T-helper 2 cell treated with Interferon-gamma antibody and Interleukin-4, amounts not matched to agents 100 ng/mL and 5 ng/mL, for 36 hours (primary cell): ENCODE measurements at regions not wholly inside any gene's neighbourhood (a gene's known extent, or its start where the extent isn't known, plus 50 kb on each side); places are given as distances from the start of the nearest gene placed in this dataset.
"Not testable (repeated sequence)": the region's sequence is repeated elsewhere in the genome, so short reads cannot be mapped to it uniquely, and the experiment has no call there.

ENCODE experiments used
- intact Hi-C: fragments of 100-400 bp; cut with micrococcal nuclease; formaldehyde crosslinking; loops from one replicate; pipeline ENCODE4 v1.15.1; 2023

DNA sequence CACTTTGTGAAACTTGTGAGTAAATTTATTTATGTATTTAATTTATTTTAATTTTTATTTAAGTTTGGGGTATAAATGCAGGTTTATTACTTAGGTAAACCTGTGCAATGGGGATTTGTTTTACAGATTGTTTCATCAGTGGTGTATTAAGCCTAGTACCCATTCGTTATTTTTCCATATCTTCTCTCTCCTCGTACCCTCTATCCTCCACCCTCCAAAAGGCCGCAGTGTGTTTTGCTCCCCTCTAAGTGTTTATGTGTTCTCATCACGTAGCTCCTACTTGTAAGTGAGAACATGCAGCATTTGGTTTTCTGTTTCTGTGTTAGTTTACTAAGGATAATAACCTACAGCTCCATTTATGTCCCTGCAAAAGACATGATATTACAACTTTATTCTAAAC is 145.4 kb upstream of the SMIM30 start:
- intact Hi-C loops, result no loop called here

DNA sequence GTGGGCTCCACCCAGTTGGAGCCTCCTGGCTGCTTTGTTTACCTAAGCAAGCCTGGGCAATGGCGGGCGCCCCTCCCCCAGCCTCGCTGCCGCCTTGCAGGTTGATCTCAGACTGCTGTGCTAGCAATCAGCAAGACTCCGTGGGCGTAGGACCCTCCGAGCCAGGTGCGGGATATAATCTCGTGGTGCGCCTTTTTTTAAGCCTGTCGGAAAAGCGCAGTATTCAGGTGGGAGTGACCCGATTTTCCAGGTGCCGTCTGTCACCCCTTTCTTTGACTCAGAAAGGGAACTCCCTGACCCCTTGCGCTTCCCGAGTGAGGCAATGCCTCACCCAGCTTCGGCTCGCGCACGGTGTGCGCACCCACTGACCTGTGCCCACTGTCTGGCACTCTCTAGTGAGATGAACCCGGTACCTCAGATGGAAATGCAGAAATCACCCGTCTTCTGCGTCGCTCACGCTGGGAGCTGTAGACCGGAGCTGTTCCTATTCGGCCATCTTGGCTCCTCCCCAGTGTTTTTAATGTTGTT is 144.9 kb upstream of the SMIM30 start:
- intact Hi-C loops, result not testable (repeated sequence)

DNA sequence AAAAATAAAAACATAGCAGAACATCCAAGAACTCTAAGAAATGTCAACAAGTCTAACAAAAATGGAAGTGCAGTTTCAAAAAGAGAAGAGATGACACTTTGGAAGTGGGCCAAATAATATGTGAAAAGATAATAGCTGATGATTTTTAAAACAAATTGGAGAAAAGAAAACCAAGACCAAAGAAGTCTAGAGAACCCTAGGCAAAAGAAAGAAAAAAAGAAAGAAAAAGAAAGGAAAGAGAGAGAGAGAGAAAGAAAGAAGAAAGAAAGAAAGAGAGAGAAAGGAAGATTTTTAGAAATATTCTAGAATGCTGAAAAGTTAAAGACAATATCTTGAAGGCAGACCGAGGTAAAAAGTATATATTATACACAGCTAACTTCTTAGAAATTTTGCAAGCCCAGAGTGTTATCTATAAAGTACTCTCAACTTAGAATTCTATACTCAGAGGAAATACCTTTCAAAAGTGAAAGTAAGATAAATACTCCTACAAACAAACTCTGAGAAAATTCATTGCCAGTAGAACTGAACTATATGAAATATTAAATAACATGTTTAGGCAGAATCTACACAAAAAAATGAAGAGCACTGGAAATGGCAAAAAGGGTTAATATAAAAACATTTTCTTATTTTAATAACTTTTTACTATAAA is 138.7 kb upstream of the SMIM30 start:
- intact Hi-C loops, result no loop called here

DNA sequence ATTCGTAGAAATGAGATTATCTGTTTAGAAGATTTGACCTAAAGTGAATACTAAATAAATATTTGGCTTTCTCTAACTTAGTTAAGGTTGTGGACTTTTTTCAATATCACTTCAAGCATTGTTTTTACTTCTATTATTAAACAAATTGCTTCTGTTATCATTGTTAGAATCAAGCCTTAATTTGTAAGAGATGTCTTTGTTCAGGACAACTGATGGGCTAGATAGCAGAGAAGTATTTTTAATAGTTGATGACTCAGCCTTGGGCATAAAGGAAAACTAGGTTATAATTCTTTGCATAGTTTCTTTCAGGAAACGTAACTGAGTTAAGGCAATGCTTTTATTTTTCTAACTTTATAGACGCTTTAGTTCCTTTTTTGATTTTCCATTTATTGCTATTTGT is 128.8 kb upstream of the SMIM30 start:
- intact Hi-C loops, result no loop called here

DNA sequence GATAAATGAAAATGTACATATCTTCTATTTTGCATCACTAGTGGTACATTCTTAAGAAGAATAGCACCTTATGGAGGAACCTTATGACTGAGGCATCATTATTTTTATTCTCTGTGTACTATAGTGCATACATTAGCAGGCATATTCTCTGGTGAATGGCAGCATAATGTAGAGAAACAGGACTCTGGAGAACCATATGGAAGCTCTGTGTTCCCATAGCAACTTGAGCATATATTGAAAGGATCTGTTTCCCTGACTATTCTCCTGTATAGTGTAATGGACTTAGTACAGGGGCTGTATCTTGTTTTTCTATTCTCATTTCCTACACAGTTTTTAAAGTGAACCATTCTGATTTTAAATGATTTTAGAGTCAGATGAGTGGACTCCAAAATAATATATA is 128.4 kb upstream of the SMIM30 start:
- intact Hi-C loops, result no loop called here

DNA sequence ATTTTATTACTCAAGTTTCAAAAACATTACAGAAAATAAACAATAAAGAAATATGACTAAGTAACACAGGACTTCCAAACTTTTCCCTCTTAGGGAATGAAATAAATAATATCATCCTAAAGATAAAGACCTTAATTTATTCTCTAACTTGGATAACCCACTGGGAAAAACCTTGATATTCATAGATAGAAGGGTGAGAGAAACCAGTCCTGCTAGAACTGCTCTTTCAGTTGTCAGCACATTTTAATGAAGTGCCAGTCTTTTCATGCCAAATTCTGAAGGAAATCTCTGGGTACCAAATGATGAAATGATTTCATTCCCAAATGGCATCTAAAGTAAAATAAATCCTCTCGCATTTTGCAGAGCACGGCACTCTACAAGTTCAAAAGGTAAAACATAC is 114.5 kb upstream of the SMIM30 start:
- intact Hi-C loops, result no loop called here

DNA sequence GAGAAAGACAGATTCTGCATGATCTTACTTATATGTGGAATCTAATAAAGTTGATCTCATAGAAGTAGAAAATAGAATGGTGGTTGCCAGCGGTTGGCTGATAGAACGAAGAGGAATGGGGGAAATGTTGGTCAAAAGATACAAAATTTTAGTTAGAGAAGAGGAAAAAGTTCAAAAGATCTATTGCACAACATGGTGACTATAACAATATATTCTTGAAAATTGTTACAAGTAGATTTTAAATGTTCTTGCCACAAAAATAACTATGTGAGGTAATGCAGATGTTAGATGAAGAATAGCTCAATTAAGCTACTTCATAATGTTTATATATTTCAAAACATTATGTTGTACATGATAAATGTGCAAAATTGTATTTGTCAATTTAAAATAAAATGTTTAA is 112.3 kb upstream of the SMIM30 start:
- intact Hi-C loops, result no loop called here

DNA sequence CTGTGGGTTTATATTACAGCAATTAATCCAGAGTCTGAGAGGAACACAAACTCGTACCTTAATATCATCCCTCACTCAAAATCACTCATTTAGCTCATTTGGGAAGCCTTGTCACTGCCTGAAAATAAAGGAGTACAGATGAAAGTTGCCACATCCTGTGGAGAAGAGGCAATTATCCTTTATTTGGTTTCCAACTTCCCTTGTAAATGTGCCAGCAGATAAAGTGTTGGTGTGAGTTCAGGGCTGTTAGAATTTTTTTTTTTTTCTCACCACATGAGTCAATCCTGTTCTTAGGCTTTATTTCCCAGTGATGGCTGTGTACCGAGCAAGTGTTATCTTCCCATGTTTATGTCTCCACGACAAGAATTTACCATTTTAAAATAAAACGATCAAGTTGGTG is 99.0 kb upstream of the SMIM30 start:
- intact Hi-C loops, result no loop called here

DNA sequence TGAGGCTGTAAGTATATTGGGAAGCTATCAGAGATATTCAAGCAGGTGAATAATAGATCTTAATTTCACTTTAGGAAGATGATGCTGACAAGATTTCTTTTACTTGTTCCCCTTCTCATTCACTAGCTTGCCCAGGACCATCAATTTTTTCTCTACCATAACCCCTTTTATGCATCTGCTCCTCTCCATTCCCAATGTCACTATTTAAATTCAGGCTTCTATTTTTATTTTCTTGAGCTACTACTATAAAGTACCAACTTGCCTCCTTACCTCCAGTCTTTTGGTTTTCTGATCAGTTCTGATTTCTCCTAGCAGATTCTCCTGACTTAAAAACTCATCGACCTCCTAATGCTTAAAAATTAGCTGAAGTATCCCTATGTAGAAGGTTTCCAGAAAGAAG is 97.7 kb upstream of the SMIM30 start:
- intact Hi-C loops, result no loop called here

DNA sequence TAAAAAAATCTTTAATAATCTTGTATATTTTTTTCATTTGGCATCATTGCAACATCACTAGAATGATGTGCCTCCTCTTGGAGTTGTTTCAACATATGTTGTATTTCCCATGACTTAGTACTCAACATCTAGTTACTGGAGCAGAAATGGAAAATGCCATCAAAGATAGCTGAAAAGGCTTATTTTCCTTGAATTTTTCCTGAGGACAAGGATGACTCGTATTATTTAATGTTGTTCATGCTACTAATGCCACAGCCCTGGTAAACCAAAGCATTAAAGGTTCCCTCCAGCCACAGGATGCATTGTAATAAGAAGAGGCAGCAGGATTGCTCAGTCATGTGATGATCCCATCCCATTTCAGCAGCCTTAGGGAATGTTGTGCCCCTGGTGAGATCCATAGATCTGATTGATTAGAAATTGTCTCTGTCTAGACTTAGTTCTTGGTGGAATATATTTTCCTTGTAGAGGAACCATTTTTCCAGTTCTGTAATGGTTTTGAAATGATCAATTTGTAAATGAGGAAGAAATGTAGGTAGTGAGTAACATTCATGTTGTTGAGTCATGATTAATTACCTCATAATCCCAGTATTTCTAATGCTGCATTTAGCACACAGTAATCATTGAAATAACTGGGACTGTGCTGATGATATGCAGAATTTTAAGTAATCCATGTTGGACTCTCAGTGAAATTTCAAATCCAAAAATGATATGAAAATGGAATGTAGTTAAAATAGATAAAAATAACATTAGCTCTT is 91.3 kb upstream of the SMIM30 start:
- intact Hi-C loops, result no loop called here

DNA sequence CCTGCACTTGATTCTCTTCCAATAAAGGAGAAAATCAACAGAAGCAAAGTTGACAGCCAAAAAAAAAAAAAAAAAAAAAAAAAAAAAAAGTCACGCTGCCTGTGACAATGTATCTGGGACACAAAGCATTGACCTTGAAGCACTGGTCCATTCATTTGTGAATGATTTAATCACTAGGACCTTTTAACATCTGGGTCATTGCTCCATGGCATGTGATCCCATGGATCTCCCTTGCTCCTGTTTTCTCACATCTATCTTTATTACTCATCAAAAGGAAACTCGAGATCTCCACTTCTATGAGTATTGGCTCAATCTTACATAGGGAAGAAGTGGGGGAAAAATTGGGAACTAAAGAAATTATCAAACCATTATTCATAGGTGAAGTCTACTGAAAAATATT is 89.6 kb upstream of the SMIM30 start:
- intact Hi-C loops, result no loop called here

DNA sequence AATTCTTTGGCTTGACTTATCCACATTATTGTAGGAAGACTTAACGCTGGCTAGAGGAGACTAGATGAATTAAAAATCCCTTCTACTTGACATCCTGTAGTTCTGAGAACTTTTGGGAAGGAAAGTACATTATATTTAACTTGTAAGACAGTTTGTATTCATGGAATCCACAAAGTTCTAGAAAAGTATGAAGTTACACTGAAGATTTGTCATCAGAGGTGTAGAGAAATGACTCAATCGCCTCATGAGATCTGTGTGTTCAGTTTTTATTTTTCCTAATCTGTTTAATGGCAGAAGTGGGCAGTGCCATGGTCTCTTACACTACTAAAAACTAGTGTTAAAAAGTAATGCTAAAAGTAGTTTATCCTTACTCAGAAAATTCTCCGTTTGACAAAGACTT is 89.1 kb upstream of the SMIM30 start:
- intact Hi-C loops, result no loop called here

DNA sequence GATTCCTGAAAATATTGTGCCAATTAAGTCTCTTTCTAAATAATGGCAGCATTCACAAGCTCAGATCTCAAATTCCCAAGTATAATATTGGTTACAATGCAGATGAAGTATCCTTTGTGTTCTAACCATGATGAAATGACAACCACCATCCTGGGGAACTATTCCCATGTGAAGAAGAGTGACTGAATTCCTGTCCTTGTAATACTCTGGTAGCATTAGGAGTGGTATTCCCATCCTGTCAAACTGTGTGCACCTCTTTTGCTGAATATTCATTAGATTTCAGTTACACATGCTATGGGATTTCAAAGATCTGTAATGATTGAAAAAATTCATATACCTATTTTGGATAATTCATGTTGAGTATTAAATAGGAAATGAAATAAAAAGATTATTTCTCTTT is 86.1 kb upstream of the SMIM30 start:
- intact Hi-C loops, result no loop called here

DNA sequence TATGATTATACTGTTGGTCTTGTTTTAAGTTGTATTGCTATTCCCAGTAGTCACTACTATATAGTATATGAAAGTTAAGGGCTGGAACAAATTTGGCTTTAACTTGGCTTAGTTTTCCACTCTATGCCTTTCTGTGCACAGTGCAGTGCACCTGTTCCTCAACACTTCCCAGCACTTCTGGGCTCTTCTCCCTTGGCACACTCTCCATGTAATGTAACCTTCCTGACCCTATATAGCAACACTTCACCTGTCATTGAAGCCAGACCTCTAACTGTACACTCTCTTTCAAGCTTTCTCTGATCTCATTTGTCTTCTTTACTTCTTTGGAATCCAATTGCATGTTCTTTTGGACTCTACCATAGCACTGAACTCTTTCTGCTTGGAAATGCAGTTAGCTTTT is 83.9 kb upstream of the SMIM30 start:
- intact Hi-C loops, result no loop called here

DNA sequence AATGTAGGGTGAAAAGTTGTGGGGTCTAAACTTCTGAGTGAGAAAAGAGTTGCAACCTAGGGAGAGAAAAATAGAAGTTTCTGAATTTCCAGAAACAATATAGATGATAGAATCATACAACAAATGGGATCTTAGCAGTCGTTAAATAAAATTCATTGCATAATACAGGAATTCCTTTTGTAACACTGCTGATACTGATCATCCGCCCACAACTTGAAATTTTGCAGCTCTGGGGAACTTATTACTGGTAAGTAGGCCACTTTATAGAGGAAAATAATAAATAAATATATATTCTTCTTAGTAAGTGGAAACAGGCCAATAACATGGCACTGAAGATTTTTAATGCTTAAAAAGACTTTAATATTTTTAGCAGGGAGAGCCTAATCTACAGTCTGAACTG is 81.9 kb upstream of the SMIM30 start:
- intact Hi-C loops, result no loop called here

DNA sequence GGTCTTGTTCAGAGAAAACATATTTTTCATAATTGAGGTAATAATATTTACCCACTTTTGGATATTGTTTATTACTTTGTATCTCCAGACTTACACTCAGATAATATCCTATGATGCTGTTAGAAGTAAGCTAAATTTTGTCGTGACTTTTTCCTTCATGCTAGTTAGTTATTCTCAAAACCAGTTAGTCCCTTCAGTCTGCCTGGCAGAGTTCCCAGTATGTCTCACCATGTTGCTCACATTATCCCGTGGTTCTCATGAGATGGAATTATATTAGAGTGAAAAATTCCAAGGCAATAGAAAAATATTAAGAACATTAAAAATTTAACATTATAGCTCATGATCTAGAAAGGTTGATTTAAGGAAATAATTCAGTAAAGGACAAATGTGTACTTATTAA is 81.5 kb upstream of the SMIM30 start:
- intact Hi-C loops, result no loop called here

DNA sequence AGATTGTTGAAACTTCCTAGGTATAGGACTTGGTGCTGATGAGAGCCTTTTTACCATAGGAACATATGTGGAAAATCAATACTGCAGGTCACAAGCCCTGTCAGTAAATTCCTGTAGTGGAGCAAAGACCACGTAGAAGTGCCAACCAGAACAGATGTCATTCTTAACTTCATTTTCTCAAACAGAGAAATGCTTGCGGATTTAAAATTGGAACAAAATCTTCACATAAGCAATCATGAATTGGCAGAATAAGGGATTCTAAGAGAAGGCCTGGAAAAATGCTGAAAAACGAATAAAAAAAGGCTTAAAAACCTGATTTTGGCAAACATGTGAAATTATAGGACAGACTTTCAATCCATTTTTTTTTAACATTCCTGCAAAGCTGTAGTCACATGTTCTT is 80.8 kb upstream of the SMIM30 start:
- intact Hi-C loops, result no loop called here

DNA sequence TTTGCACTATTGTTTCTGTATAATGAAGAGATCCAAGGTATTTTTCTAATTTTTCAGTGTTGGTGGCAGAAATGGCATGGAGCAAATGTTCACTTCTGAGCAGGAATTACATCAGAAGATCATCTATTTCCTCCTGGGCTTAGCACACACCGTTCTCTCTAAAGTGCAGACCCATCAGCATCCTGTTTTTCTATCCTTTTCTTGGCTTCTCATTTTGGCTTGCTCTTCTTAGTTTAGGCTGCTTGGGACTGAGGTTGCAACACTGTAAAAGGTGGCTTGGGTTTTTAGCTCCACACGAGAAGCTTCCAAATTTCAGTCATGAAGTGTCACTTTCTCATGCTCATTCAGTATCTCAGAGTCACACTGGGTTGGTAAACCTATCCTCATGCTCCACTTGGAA is 79.9 kb upstream of the SMIM30 start:
- intact Hi-C loops, result no loop called here

DNA sequence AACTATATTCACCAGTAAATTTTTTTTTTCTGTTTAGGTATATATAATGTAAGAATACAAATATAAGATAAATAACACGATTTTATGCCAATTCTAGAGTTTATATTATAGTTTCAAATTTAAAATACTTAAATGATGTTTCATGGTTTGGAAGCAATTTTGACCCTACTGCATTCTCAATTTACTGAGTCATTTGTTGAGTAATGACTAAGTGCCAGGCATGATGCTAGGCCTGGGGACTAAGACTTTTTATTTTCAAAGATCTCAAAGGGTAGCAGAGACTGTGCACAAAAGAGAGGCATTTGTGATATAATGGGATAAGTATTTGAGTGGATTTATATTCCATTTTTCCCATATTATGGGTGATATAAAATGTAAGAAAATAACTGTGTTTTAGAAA is 78.9 kb upstream of the SMIM30 start:
- intact Hi-C loops, result no loop called here

DNA sequence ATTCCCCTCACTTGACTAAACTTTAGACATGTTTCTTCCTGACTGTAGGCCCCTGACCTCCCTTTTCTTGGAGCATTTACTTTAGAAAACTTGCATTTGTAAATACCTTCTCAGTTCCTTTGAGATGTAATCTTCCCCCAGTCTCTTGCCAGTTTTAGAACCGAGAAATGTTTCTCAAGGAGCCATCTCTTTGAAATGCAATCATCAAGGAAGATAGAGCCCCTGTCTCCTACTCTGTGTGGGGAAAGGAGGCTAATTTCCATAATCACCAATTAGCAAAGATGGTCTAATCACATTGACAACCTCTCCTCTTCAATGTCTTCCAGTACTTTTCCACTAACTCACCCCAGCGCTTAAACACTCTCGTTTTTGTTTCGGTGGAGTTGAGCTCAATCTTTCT is 70.0 kb upstream of the SMIM30 start:
- intact Hi-C loops, result no loop called here

DNA sequence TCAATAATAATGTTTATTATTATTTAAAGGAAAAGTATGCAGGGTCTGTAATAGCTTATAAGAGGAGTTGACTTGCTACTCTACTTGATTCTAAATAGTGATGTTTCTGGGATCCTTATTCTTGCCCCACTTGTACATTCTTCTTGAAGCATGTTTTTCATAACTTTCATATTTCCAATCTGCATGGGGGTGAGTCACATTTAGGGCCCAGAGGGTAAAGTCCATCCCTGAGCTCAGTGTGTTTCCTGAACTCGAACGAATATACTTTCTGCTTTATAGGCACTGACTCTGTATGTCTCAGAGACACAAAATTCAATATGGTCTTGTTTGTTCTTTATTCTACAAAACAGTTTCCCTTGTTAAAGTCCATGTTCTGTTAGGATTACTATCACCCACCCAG is 61.0 kb upstream of the SMIM30 start:
- intact Hi-C loops, result no loop called here

DNA sequence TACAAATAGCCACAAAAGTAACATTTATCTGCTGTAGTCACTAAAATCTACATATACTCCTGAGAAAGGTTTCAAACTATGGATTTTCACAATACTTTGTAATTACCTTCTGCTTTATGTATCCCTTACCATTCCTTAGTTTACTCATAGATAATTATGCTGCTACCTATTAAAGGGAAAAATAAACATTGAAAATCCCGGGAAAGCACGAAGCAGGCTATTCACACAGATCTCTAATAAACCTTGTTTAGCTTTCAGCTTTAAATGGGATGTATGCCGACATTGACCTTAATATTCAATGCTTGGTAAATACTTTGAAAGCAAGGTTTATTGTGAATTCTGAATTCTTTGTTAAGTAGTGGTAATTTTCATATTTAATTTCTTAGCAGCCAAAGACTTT is 58.5 kb upstream of the SMIM30 start:
- intact Hi-C loops, result no loop called here

DNA sequence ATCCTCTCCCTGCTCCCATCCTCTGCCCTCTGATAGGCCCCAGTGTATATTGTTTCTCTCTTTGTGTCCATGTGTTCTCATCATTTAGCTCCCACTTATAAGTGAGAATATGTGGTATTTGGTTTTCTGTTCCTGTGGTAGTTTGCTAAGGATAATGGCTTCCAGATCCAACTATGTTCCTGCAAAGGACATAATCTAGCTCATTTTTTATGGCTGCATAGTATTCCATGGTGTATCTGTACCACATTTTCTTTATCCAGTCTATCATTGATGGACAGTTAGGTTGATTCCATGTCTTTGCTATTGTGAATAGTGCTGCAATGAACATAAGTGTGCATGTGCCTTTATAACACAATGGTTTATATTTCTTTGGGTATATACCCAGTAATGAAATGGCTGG is 57.8 kb upstream of the SMIM30 start:
- intact Hi-C loops, result not testable (repeated sequence)
